GM12878 (cell line): ENCODE measurements at regions not wholly inside any gene's neighbourhood (a gene's known extent, or its start where the extent isn't known, plus 50 kb on each side); places are given as distances from the start of the nearest gene placed in this dataset.

Source experiments
- ATAC-seq: fragments of 200-7000 bp; cut with Tn5 transposase; 3 replicates; pipeline ENCODE4 v1.9.1; 2020; ENCODE audit warnings: mild to moderate bottlenecking, moderate library complexity
- BruUV-seq: library from RNA; stranded (reverse); fragments of 400-500 nt; replicated peaks from 2 replicates; lab custom pipeline; 2021; lab: Mats Ljungman, UMichigan
- CTCF ChIA-PET: fragments of 300-600 bp; sonication (Branson Sonifier 250); formaldehyde crosslinking; extraction: SDS; loops from one replicate; lab custom pipeline; 2021; ENCODE audit warnings: inconsistent platforms; lab: Yijun Ruan, JAX
- POLR2A ChIA-PET: fragments of 350-600 bp; formaldehyde crosslinking; extraction: SDS; loops from one replicate; lab custom pipeline; 2021; ENCODE audit warnings: inconsistent platforms; lab: Charles Lee
- RAD21 ChIA-PET: fragments of 300-600 bp; sonication (Branson Sonifier 250); formaldehyde crosslinking; loops from one replicate; lab custom pipeline; 2023; ENCODE audit warnings: antibody characterized with exemption; ENCODE audit not compliant: unreplicated experiment; lab: Charles Lee
- SMC1A ChIA-PET: fragments of 300-600 bp; sonication (Branson Sonifier 250); formaldehyde crosslinking; loops from one replicate; lab custom pipeline; 2023; ENCODE audit not compliant: unreplicated experiment, uncharacterized antibody; lab: Charles Lee
- DNase-seq: peaks from one replicate; pipeline ENCODE4 v3.0.0-alpha.2; 2011; ENCODE audit warnings: low read depth, low spot score
- FAIRE-seq: peaks from 3 replicates; lab custom pipeline; 2011; peaks lifted over from hg19 to GRCh38; lab: Jason Lieb, UNC
- H2AFZ ChIP-seq: 2 replicates; pipeline ENCODE4 v1.6.0; 2011; ENCODE audit warnings: low read depth, low read length, control low read depth; ENCODE audit not compliant: control insufficient read depth
- H3K27ac ChIP-seq: 2 replicates; pipeline ENCODE4 v1.5.1; 2011; ENCODE audit warnings: control low read depth; ENCODE audit not compliant: control insufficient read depth, insufficient read depth
- H3K27me3 ChIP-seq, 2 experiments: replicated peaks in 1 of 2; 2 replicates each; pipeline versions ENCODE4 v1.6.0 to v1.6.1; 2011; ENCODE audit warnings: low read length in 1 of 2; ENCODE audit not compliant: control insufficient read depth in 2 of 2, insufficient read depth in 2 of 2
- H3K36me3 ChIP-seq, 2 experiments: 2 replicates each; pipeline ENCODE4 v1.5.1; 2011; ENCODE audit warnings: low read length in 1 of 2; ENCODE audit not compliant: control insufficient read depth in 2 of 2, insufficient read depth in 2 of 2
- H3K4me1 ChIP-seq: 2 replicates; pipeline ENCODE4 v1.6.1; 2011; ENCODE audit warnings: mild to moderate bottlenecking, low read length, moderate library complexity, mixed read lengths; ENCODE audit not compliant: control insufficient read depth, insufficient read depth
- H3K4me2 ChIP-seq: 2 replicates; pipeline ENCODE4 v1.6.0; 2011; ENCODE audit warnings: control low read depth; ENCODE audit not compliant: control insufficient read depth, insufficient read depth
- H3K4me3 ChIP-seq: fragments of 200-600 bp; sonication (generic); 2 replicates; pipeline ENCODE4 v1.5.1; 2016
- H3K79me2 ChIP-seq: 2 replicates; pipeline ENCODE4 v1.6.0; 2011; ENCODE audit warnings: low read length; ENCODE audit not compliant: control insufficient read depth, insufficient read depth
- H3K9ac ChIP-seq: 2 replicates; pipeline ENCODE4 v1.8.0; 2011; ENCODE audit warnings: low read length, control low read depth, mixed read lengths; ENCODE audit not compliant: control insufficient read depth, insufficient read depth
- H3K9me3 ChIP-seq: replicated peaks from 3 replicates; pipeline ENCODE4 v1.5.1; 2011; ENCODE audit warnings: mild to moderate bottlenecking, low read length; ENCODE audit not compliant: control insufficient read depth, insufficient read depth
- H4K20me1 ChIP-seq: 2 replicates; pipeline ENCODE4 v1.6.0; 2011; ENCODE audit not compliant: control insufficient read depth, insufficient read depth
- EP300 ChIP-seq, 2 experiments: fragments of 150-350 bp in 1 of 2; IDR thresholded peaks; 2 replicates each; pipeline ENCODE4 v1.6.1; 2011 to 2012; ENCODE audit warnings: low read depth in 2 of 2, low read length in 2 of 2, borderline replicate concordance in 1 of 2, improper control_type of control experiment in 1 of 2, inconsistent platforms in 1 of 2; ENCODE audit not compliant: control insufficient read depth in 1 of 2
- GATAD2B ChIP-seq: fragments of 450-650 bp; conservative IDR thresholded peaks from 2 replicates; pipeline ENCODE4 v1.6.1; 2017; ENCODE audit warnings: low read depth, mild to moderate bottlenecking, moderate library complexity
- IRF4 ChIP-seq: IDR thresholded peaks from 2 replicates; pipeline ENCODE4 v1.6.1; 2011; ENCODE audit warnings: low read depth, low read length
- MEF2B ChIP-seq: fragments of 450-650 bp; IDR thresholded peaks from 2 replicates; pipeline ENCODE4 v1.6.1; 2018; ENCODE audit warnings: mild to moderate bottlenecking, moderate library complexity; ENCODE audit not compliant: partially characterized antibody, poor library complexity, severe bottlenecking
- NR2C2 ChIP-seq: IDR thresholded peaks from 2 replicates; pipeline ENCODE4 v1.6.1; 2011; ENCODE audit warnings: borderline replicate concordance, low read depth; ENCODE audit not compliant: control insufficient read depth, insufficient read length
- NR2F1 ChIP-seq: fragments of 450-650 bp; conservative IDR thresholded peaks from 2 replicates; pipeline ENCODE4 v1.6.1; 2017; ENCODE audit warnings: mild to moderate bottlenecking
- PAX5 ChIP-seq: IDR thresholded peaks from 2 replicates; pipeline ENCODE4 v1.6.1; 2011; ENCODE audit warnings: low read depth, low read length, borderline replicate concordance
- SIN3A ChIP-seq: IDR thresholded peaks from 2 replicates; pipeline ENCODE4 v1.6.1; 2012; ENCODE audit warnings: low read depth, low read length, improper control_type of control experiment
- TCF3 ChIP-seq: IDR thresholded peaks from 2 replicates; pipeline ENCODE4 v1.6.1; 2012; ENCODE audit warnings: low read depth, mild to moderate bottlenecking, low read length, borderline replicate concordance; ENCODE audit not compliant: insufficient read depth
- WGBS: methylation state at CpG from one replicate; pipeline ENCODE4 v1.1.6; 2016; ENCODE audit warnings: low lambda C conversion rate; ENCODE audit not compliant: insufficient replicate concordance, insufficient coverage; ENCODE audit errors: missing lambda C conversion rate; 5-methylcytosine and 5-hydroxymethylcytosine counted together
- in situ Hi-C: fragments of 300-500 bp; cut with MboI; formaldehyde crosslinking; loops from 9 replicates; pipeline ENCODE4 v1.14.3; 2018; ENCODE audit warnings: mixed read lengths
- intact Hi-C: fragments of 100-400 bp; cut with micrococcal nuclease; formaldehyde crosslinking; loops from one replicate; pipeline ENCODE4 v1.14.2; 2022; ENCODE audit not compliant: unreplicated experiment
- TF ChIP-seq, protein P1 (sequence below): fragments of 450-650 bp; IDR thresholded peaks from 2 replicates; pipeline ENCODE4 v1.6.1; 2016; ENCODE audit warnings: mild to moderate bottlenecking, moderate library complexity, borderline replicate concordance
- TF ChIP-seq, protein P2 (sequence below): fragments of 450-650 bp; IDR thresholded peaks from 2 replicates; pipeline ENCODE4 v1.6.1; 2017; ENCODE audit warnings: borderline replicate concordance
- TF ChIP-seq, protein P3 (sequence below): fragments of 450-650 bp; IDR thresholded peaks from 2 replicates; pipeline ENCODE4 v1.6.1; 2017; ENCODE audit warnings: mild to moderate bottlenecking, moderate library complexity

DNA sequence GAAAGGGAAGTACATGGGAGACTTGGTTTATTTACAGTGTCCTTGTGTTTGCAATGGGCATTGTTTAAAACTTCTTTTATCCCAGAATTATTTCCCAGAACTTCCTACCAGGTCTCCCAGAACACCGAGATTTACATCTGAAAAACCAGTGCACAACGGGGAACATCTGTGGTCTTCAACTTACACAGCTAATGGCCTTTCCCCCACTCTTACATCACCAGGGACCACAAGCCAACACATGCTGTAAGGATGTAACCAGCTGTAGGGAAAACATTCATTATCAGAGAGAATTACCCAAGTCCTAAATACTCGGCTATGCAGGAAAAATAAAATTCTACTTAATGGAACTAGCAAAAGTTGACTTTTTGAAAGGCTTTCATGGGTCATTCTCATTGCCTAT, 267.6 kb downstream of the DUSP6 start (continued):
- TF ChIP-seq MEF2B = no peak
- TF ChIP-seq PAX5 = no peak
- TF ChIP-seq TCF3 = no peak
- TF ChIP-seq EP300 (IDR thresholded peaks at IDR 0.05; ENCODE audit: borderline replicate concordance in 1 of 2, control insufficient read depth in 1 of 2, low read depth in 2 of 2, low read length in 2 of 2) = no peak
- TF ChIP-seq GATAD2B = no peak
- TF ChIP-seq IRF4 = no peak
- TF ChIP-seq, protein P1, sequence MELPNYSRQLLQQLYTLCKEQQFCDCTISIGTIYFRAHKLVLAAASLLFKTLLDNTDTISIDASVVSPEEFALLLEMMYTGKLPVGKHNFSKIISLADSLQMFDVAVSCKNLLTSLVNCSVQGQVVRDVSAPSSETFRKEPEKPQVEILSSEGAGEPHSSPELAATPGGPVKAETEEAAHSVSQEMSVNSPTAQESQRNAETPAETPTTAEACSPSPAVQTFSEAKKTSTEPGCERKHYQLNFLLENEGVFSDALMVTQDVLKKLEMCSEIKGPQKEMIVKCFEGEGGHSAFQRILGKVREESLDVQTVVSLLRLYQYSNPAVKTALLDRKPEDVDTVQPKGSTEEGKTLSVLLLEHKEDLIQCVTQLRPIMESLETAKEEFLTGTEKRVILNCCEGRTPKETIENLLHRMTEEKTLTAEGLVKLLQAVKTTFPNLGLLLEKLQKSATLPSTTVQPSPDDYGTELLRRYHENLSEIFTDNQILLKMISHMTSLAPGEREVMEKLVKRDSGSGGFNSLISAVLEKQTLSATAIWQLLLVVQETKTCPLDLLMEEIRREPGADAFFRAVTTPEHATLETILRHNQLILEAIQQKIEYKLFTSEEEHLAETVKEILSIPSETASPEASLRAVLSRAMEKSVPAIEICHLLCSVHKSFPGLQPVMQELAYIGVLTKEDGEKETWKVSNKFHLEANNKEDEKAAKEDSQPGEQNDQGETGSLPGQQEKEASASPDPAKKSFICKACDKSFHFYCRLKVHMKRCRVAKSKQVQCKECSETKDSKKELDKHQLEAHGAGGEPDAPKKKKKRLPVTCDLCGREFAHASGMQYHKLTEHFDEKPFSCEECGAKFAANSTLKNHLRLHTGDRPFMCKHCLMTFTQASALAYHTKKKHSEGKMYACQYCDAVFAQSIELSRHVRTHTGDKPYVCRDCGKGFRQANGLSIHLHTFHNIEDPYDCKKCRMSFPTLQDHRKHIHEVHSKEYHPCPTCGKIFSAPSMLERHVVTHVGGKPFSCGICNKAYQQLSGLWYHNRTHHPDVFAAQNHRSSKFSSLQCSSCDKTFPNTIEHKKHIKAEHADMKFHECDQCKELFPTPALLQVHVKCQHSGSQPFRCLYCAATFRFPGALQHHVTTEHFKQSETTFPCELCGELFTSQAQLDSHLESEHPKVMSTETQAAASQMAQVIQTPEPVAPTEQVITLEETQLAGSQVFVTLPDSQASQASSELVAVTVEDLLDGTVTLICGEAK = no peak

DNA sequence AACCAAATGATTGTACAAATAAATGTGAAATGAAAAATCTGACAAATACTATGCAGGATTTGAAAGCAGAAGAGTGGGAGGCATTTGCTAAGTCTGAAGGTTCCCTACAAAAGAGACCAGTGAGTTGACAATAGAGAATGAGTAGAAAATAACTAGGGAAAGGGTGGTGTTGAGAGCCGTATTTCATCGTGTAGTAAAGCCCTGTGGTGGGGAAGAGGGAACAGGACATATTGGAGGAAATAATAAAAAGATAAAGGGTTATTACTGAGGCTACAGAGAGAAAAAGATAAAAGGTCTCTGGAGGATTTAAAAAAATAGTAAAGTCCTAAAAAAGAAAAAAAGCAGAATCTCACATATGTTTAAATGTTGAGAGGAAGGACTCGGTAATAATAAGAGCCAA, 268.8 kb downstream of the DUSP6 start:
- intact Hi-C loops = no loop called here
- Histone ChIP-seq H3K27ac (no peak overlapping the region), H3K27me3 (no peaks in the 10 kb centered on the region), H2AFZ (no peak overlapping the region), H3K4me1 (no peaks in the 10 kb centered on the region), H3K9ac (no peak overlapping the region), H4K20me1 (no peaks in the 10 kb centered on the region)
- no TSS peak for BruUV-seq
- FAIRE-seq = no peak
- TF ChIP-seq NR2C2 = no peak
- TF ChIP-seq, protein P2, sequence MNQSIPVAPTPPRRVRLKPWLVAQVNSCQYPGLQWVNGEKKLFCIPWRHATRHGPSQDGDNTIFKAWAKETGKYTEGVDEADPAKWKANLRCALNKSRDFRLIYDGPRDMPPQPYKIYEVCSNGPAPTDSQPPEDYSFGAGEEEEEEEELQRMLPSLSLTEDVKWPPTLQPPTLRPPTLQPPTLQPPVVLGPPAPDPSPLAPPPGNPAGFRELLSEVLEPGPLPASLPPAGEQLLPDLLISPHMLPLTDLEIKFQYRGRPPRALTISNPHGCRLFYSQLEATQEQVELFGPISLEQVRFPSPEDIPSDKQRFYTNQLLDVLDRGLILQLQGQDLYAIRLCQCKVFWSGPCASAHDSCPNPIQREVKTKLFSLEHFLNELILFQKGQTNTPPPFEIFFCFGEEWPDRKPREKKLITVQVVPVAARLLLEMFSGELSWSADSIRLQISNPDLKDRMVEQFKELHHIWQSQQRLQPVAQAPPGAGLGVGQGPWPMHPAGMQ = no peak
- TF ChIP-seq, protein P3, sequence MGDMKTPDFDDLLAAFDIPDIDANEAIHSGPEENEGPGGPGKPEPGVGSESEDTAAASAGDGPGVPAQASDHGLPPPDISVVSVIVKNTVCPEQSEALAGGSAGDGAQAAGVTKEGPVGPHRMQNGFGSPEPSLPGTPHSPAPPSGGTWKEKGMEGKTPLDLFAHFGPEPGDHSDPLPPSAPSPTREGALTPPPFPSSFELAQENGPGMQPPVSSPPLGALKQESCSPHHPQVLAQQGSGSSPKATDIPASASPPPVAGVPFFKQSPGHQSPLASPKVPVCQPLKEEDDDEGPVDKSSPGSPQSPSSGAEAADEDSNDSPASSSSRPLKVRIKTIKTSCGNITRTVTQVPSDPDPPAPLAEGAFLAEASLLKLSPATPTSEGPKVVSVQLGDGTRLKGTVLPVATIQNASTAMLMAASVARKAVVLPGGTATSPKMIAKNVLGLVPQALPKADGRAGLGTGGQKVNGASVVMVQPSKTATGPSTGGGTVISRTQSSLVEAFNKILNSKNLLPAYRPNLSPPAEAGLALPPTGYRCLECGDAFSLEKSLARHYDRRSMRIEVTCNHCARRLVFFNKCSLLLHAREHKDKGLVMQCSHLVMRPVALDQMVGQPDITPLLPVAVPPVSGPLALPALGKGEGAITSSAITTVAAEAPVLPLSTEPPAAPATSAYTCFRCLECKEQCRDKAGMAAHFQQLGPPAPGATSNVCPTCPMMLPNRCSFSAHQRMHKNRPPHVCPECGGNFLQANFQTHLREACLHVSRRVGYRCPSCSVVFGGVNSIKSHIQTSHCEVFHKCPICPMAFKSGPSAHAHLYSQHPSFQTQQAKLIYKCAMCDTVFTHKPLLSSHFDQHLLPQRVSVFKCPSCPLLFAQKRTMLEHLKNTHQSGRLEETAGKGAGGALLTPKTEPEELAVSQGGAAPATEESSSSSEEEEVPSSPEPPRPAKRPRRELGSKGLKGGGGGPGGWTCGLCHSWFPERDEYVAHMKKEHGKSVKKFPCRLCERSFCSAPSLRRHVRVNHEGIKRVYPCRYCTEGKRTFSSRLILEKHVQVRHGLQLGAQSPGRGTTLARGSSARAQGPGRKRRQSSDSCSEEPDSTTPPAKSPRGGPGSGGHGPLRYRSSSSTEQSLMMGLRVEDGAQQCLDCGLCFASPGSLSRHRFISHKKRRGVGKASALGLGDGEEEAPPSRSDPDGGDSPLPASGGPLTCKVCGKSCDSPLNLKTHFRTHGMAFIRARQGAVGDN = no peak
- no peak for TF ChIP-seq SIN3A
- no peak for TF ChIP-seq NR2F1
- TF ChIP-seq, all 136 proteins: peak for 0
- WGBS = 55% methylated on average over 3 of the region's 3 CpGs
- Histone ChIP-seq H3K36me3 (no peaks in the 10 kb centered on the region), H3K4me3 (no peak overlapping the region), H3K4me2 (no peak overlapping the region), H3K9me3 (no peaks in the 10 kb centered on the region), H3K79me2 (no peaks in the 10 kb centered on the region)
- ATAC-seq (no peak), DNase-seq (no peak)
- RAD21 ChIA-PET = no interaction called here
- SMC1A ChIA-PET = no interaction called here
- CTCF ChIA-PET = interaction anchor here (1.1 kb wide), 1 partner anchor 378 kb away, joined by 3 read pairs; no protein-coding TSS in a partner anchor
- POLR2A ChIA-PET = no interaction called here
- in situ Hi-C loops = no loop called here
